Mesenchymal stem cell (in vitro differentiated cells and primary cell): ENCODE measurements at regions not wholly inside any gene's neighbourhood (a gene's known extent, or its start where the extent isn't known, plus 50 kb on each side); places are given as distances from the start of the nearest gene placed in this dataset.

Experiments
- DNase-seq: peaks from one replicate; pipeline ENCODE4 v3.0.0-alpha.2; 2013
- H2AFZ ChIP-seq: one replicate; pipeline ENCODE4 v1.6.1; 2013; ENCODE audit warnings: low read depth, mild to moderate bottlenecking, control low read depth, inconsistent platforms, low read length, moderate library complexity
- H2AK5ac ChIP-seq: 2 replicates; pipeline ENCODE4 v1.6.1; 2013; ENCODE audit warnings: low read length, moderate library complexity, mild to moderate bottlenecking, inconsistent platforms; ENCODE audit not compliant: severe bottlenecking
- H2BK120ac ChIP-seq: one replicate; pipeline ENCODE4 v1.6.1; 2013; ENCODE audit warnings: low read depth, mild to moderate bottlenecking, inconsistent platforms, low read length, moderate library complexity
- H2BK12ac ChIP-seq, 2 experiments: one replicate each; pipeline ENCODE4 v1.6.1; 2013; ENCODE audit warnings: inconsistent platforms in 2 of 2, low read length in 2 of 2, mild to moderate bottlenecking in 2 of 2, moderate library complexity in 2 of 2, control low read depth in 1 of 2
- H2BK15ac ChIP-seq: one replicate; pipeline ENCODE4 v1.6.1; 2013; ENCODE audit warnings: mild to moderate bottlenecking, low read depth, inconsistent platforms; ENCODE audit not compliant: poor library complexity, severe bottlenecking
- H2BK5ac ChIP-seq: 2 replicates; pipeline ENCODE4 v1.6.1; 2013; ENCODE audit warnings: low read depth, mild to moderate bottlenecking, low read length, control low read depth, inconsistent platforms; ENCODE audit not compliant: poor library complexity, severe bottlenecking
- H3K14ac ChIP-seq, 2 experiments: one replicate each; pipeline ENCODE4 v1.6.1; 2013; ENCODE audit warnings: inconsistent platforms in 2 of 2, low read length in 2 of 2, control low read depth in 1 of 2, mild to moderate bottlenecking in 1 of 2, moderate library complexity in 1 of 2
- H3K18ac ChIP-seq, 2 experiments: one replicate each; pipeline ENCODE4 v1.6.1; 2013; ENCODE audit warnings: inconsistent platforms in 2 of 2, low read length in 2 of 2, control low read depth in 1 of 2, low read depth in 1 of 2, mild to moderate bottlenecking in 1 of 2
- H3K23ac ChIP-seq, 2 experiments: one replicate each; pipeline ENCODE4 v1.6.1; 2013; ENCODE audit warnings: inconsistent platforms in 2 of 2, low read length in 2 of 2, mild to moderate bottlenecking in 2 of 2, moderate library complexity in 2 of 2, control low read depth in 1 of 2
- H3K27ac ChIP-seq: 2 replicates; pipeline ENCODE4 v1.5.1; 2013; ENCODE audit warnings: mild to moderate bottlenecking, moderate library complexity, low read length, control low read depth, inconsistent platforms; ENCODE audit not compliant: poor library complexity, severe bottlenecking
- H3K27me3 ChIP-seq, 2 experiments: 2 replicates each; pipeline versions ENCODE4 v1.6.1 to v1.7.0; 2013; ENCODE audit warnings: low read length in 2 of 2, mild to moderate bottlenecking in 2 of 2, moderate library complexity in 2 of 2, control low read depth in 1 of 2, inconsistent platforms in 1 of 2; ENCODE audit not compliant: control insufficient read depth in 1 of 2, insufficient read depth in 1 of 2
- H3K36me3 ChIP-seq, 2 experiments: 2 replicates each; pipeline versions ENCODE4 v1.6.1 to v1.7.0; 2013; ENCODE audit warnings: low read length in 2 of 2, control low read depth in 1 of 2, inconsistent platforms in 1 of 2, low read depth in 1 of 2, mild to moderate bottlenecking in 1 of 2; ENCODE audit not compliant: insufficient read depth in 2 of 2, control insufficient read depth in 1 of 2
- H3K4ac ChIP-seq, 2 experiments: one replicate each; pipeline ENCODE4 v1.6.1; 2013; ENCODE audit warnings: inconsistent platforms in 2 of 2, low read length in 2 of 2, mild to moderate bottlenecking in 2 of 2, moderate library complexity in 2 of 2, control low read depth in 1 of 2, low read depth in 1 of 2
- H3K4me1 ChIP-seq: 2 replicates; pipeline ENCODE4 v1.6.1; 2013; ENCODE audit warnings: low read depth, low read length, control low read depth; ENCODE audit not compliant: control insufficient read depth, insufficient read depth
- H3K4me2 ChIP-seq: 2 replicates; pipeline ENCODE4 v1.6.1; 2013; ENCODE audit warnings: low read length, mild to moderate bottlenecking, inconsistent platforms; ENCODE audit not compliant: poor library complexity, severe bottlenecking
- H3K4me3 ChIP-seq, 2 experiments: 2 replicates each; pipeline versions ENCODE4 v1.5.1 to v1.7.0; 2013; ENCODE audit warnings: low read length in 2 of 2, mild to moderate bottlenecking in 2 of 2, control low read depth in 1 of 2, low read depth in 1 of 2; ENCODE audit not compliant: insufficient read depth in 1 of 2
- H3K79me1 ChIP-seq: replicated peaks from 2 replicates; pipeline ENCODE4 v1.6.1; 2013; ENCODE audit warnings: mild to moderate bottlenecking, control low read depth, low read length, inconsistent platforms; ENCODE audit not compliant: poor library complexity, severe bottlenecking
- H3K9ac ChIP-seq: 2 replicates; pipeline ENCODE4 v1.7.0; 2013; ENCODE audit warnings: mild to moderate bottlenecking, low read length, moderate library complexity
- H3K9me3 ChIP-seq: 2 replicates; pipeline ENCODE4 v1.7.0; 2013; ENCODE audit warnings: mild to moderate bottlenecking, low read length; ENCODE audit not compliant: control insufficient read depth
- H4K8ac ChIP-seq: one replicate; pipeline ENCODE4 v1.6.1; 2013; ENCODE audit warnings: inconsistent platforms, mild to moderate bottlenecking, low read length, moderate library complexity
- H4K91ac ChIP-seq: one replicate; pipeline ENCODE4 v1.6.1; 2013; ENCODE audit warnings: mild to moderate bottlenecking, low read length, inconsistent platforms
- WGBS: methylation state at CpG from one replicate; pipeline ENCODE4 v1.1.7; 2013; ENCODE audit warnings: mixed read lengths; 5-methylcytosine and 5-hydroxymethylcytosine counted together

DNA sequence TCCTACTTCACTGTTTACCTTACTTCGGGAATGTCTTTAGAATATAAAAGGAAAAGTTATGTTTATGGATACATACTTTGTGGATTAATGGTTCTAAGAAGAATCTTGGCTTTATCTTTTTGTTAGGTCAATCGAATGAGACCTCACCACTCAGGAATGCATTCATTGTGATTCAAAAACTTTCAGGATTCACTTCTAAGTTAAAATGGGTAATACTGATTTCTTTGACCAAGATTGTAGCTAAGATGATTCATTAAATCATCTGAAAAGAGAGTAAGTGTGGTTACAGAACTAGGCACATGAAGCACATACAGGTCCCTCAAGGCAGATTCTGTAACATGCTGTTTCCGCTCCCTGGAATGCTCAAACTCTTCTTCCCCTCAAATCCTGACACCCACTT lies 716.4 kb downstream of the KCNA4 start:
- no peak overlapping the region for H3K18ac ChIP-seq
- no peak overlapping the region for H2AFZ ChIP-seq
- no peak overlapping the region for H2BK15ac ChIP-seq
- no peak overlapping the region for H4K91ac ChIP-seq
- no peak overlapping the region for H3K14ac ChIP-seq
- no peak overlapping the region for H2AK5ac ChIP-seq
- 22% methylated on average over 2 of the region's 3 CpGs for WGBS
- H3K4me1 ChIP-seq = no peaks in the 10 kb centered on the region
- no peaks in the 10 kb centered on the region for H3K36me3 ChIP-seq
- no peaks in the 10 kb centered on the region for H3K27me3 ChIP-seq
- peak overlapping the region; percentile 50 for H3K9ac ChIP-seq
- H3K23ac ChIP-seq = no peak overlapping the region
- H3K27ac ChIP-seq = peak overlapping the region; percentile 72
- H2BK12ac ChIP-seq = no peak overlapping the region
- no peak overlapping the region for H3K4ac ChIP-seq
- no peak overlapping the region for H3K4me2 ChIP-seq
- no peak overlapping the region for H4K8ac ChIP-seq
- H3K9me3 ChIP-seq = no peaks in the 10 kb centered on the region
- H2BK120ac ChIP-seq = no peak overlapping the region
- no peaks in the 10 kb centered on the region for H3K79me1 ChIP-seq
- H2BK5ac ChIP-seq = peak overlapping the region; percentile 11
- H3K4me3 ChIP-seq = no peak overlapping the region
- no peak for DNase-seq

DNA sequence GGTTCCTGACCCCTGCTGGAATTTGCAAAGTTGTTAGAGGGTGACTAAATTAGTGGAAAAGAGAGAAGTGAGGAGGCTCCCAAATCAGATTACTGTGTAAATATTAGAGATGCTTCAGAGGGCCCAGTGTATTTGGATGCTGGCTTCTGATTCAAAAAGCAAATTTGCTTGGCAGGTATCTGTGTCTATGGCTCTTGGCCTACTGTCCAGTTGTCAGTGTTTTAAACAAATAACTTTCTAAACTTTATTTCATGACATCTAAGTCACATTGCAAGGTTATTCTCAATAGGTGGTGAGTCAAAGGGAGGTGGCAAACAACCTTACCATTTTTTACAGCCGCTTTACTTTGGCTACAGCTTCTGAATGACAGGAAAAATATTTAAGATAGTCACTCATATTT lies 720.1 kb downstream of the KCNA4 start:
- Histone ChIP-seq H3K36me3 (no peaks in the 10 kb centered on the region), H3K14ac (no peak overlapping the region), H3K4ac (no peak overlapping the region), H3K23ac (no peak overlapping the region), H3K9ac (no peak overlapping the region), H2BK15ac (no peak overlapping the region), H2BK120ac (no peak overlapping the region), H4K8ac (no peak overlapping the region), H2AFZ (no peak overlapping the region), H3K4me1 (no peaks in the 10 kb centered on the region), H3K27me3 (no peaks in the 10 kb centered on the region), H3K27ac (no peak overlapping the region), H3K4me2 (no peak overlapping the region), H3K79me1 (no peaks in the 10 kb centered on the region), H3K9me3 (no peaks in the 10 kb centered on the region), H2BK12ac (no peak overlapping the region), H3K18ac (no peak overlapping the region), H4K91ac (no peak overlapping the region), H3K4me3 (no peak overlapping the region), H2BK5ac (no peak overlapping the region), H2AK5ac (peak overlapping the region; percentile 50)
- no peak for DNase-seq
- WGBS = no CpG with 5 or more reads among the region's 1 CpG

DNA sequence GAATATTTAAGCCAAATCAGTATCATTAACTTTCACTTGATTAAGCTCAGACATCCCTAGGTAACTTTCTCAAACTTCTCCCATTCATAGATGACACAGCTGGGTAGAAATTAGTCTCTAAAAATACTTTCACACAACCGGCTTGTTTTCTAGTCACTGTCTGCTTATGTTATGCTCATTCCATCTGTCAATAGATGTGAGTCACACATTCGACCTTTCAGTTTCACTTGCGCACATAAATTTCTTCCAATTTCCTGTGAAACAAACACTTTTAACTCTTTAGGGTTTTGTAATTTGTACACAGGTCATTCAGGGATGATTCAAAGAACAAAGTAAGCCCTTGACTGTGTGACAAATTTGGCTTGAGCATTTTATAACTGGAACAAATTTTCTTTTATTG lies 723.0 kb downstream of the KCNA4 start:
- Histone ChIP-seq H3K4me3 (peak overlapping the region in 1 of 2 experiments; percentile 56), H3K36me3 (no peaks in the 10 kb centered on the region), H2BK15ac (no peak overlapping the region), H4K91ac (no peak overlapping the region), H3K4me1 (no peaks in the 10 kb centered on the region), H3K9me3 (no peaks in the 10 kb centered on the region), H3K4me2 (no peak overlapping the region), H4K8ac (no peak overlapping the region), H3K27me3 (no peaks in the 10 kb centered on the region), H3K27ac (peak overlapping the region; percentile 20), H2BK120ac (no peak overlapping the region), H3K9ac (peak overlapping the region; percentile 63), H3K4ac (no peak overlapping the region), H2AFZ (no peak overlapping the region), H3K23ac (no peak overlapping the region), H3K14ac (no peak overlapping the region), H2AK5ac (no peak overlapping the region), H3K18ac (no peak overlapping the region), H2BK5ac (no peak overlapping the region), H3K79me1 (no peaks in the 10 kb centered on the region), H2BK12ac (no peak overlapping the region)
- DNase-seq = peak; percentile 86
- WGBS = 0% methylated on average over 2 of the region's 3 CpGs

DNA sequence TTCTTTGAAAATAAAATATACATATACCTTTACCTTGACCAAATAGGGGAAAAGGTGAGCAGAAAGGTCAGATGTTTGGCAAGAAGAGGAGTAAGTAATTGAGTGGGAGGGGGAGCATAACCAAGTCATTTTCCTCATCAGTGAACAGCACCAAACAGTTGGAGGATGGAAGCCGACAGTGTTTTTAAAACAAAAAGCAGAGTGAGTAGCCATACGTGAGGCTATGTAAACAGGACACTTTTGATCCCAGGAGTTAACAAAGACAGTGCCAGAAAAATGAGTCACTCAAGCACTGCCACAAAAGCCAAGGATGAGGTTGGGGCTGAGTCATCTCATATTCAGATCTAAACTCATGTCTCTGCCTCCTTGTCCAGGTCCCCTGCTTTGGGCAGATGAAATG lies 734.7 kb downstream of the KCNA4 start:
- no peaks in the 10 kb centered on the region for H3K27me3 ChIP-seq
- no peak overlapping the region for H2AFZ ChIP-seq
- no peaks in the 10 kb centered on the region for H3K79me1 ChIP-seq
- H4K8ac ChIP-seq = no peak overlapping the region
- no peak overlapping the region for H2BK15ac ChIP-seq
- no peak overlapping the region for H3K14ac ChIP-seq
- no peaks in the 10 kb centered on the region for H3K36me3 ChIP-seq
- 0% methylated on average over 2 of the region's 2 CpGs for WGBS
- H3K27ac ChIP-seq = peak overlapping the region; percentile 11
- peak overlapping the region; percentile 60 for H3K9ac ChIP-seq
- no peak overlapping the region for H2AK5ac ChIP-seq
- no peak overlapping the region for H2BK120ac ChIP-seq
- peak overlapping the region in 1 of 2 experiments; percentile 56 for H3K4me3 ChIP-seq
- H3K4ac ChIP-seq = no peak overlapping the region
- no peak overlapping the region for H3K23ac ChIP-seq
- no peaks in the 10 kb centered on the region for H3K4me1 ChIP-seq
- no peaks in the 10 kb centered on the region for H3K9me3 ChIP-seq
- H2BK5ac ChIP-seq = no peak overlapping the region
- H3K18ac ChIP-seq = peak overlapping the region in 1 of 2 experiments; percentile 9
- no peak overlapping the region for H3K4me2 ChIP-seq
- H4K91ac ChIP-seq = no peak overlapping the region
- peak; percentile 92 for DNase-seq
- peak overlapping the region in 1 of 2 experiments; percentile 72 for H2BK12ac ChIP-seq
